ENCODE measurements at regions not wholly inside any gene's neighbourhood (a gene's known extent, or its start where the extent isn't known, plus 50 kb on each side); places are given as distances from the start of the nearest gene placed in this dataset.

DNA sequence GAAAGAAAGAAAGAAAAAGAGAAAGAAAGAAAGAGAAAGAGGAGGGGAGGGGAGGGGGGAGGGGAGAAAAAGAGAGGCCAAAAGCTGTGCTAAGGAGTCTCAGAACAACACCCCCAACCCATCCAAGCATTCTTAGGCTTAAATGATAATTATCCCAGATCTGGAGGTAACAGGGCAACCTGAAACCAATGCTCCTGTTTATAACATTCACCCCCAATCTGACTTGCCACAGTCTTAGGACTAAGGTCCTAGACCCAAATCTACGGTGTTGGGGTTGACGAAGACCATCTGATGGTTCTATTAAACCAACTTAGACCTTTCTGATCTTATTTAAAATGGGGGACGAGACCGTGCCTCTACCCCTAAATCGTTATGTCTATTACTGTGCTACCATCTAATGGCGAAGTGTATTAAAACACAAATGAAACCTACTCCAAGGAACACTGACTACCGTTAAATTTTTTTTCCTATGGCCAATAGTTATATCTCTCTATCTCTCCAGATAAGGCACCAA, 119.3 kb upstream of the CDC42BPA start (continued):
- TF ChIP-seq ZBTB20 (tag by site-specific recombination; IDR thresholded peaks at IDR 0.05) (no peak), ZNF112 (tag by site-specific recombination; IDR thresholded peaks at IDR 0.05) (no peak), EGR2 (tag by site-specific recombination; IDR thresholded peaks at IDR 0.05; ENCODE audit: low read depth) (no peak), ZNF174 (tag by site-specific recombination; IDR thresholded peaks at IDR 0.05) (no peak), ZFP69B (tag by site-specific recombination; IDR thresholded peaks at IDR 0.05) (0 out of 2 replicates have a peak, but pooled peaks have one; percentile 19), ZBTB48 (tag by site-specific recombination; IDR thresholded peaks at IDR 0.05) (0 out of 2 replicates have a peak, but pooled peaks have one; percentile 45), ZFP41 (tag by site-specific recombination; IDR thresholded peaks at IDR 0.05; ENCODE audit: borderline replicate concordance) (no peak), ZNF521 (tag by site-specific recombination; IDR thresholded peaks at IDR 0.05) (no peak), ZNF792 (tag by site-specific recombination; IDR thresholded peaks at IDR 0.05) (no peak), KLF1 (tag by site-specific recombination; IDR thresholded peaks at IDR 0.05) (0 out of 2 replicates have a peak, but pooled peaks have one; percentile 11), KLF10 (tag by site-specific recombination; IDR thresholded peaks at IDR 0.05) (no peak), ZNF560 (tag by site-specific recombination; IDR thresholded peaks at IDR 0.05; ENCODE audit: borderline replicate concordance) (no peak), GFI1B (tag by site-specific recombination; IDR thresholded peaks at IDR 0.05) (no peak), ZNF664 (tag by site-specific recombination; IDR thresholded peaks at IDR 0.05) (no peak), TCF7L2 (IDR thresholded peaks at IDR 0.05; ENCODE audit: borderline replicate concordance, low read depth, low read length) (no peak), ZNF239 (tag by site-specific recombination; IDR thresholded peaks at IDR 0.05) (no peak), ZNF785 (tag by site-specific recombination; IDR thresholded peaks at IDR 0.05) (no peak), ZNF366 (tag by site-specific recombination; conservative IDR thresholded peaks at IDR 0.05) (no peak), ZNF311 (tag by site-specific recombination; IDR thresholded peaks at IDR 0.05; ENCODE audit: borderline replicate concordance) (no peak), ZNF221 (tag by site-specific recombination; IDR thresholded peaks at IDR 0.05; ENCODE audit: borderline replicate concordance) (no peak), ZEB2 (tag by site-specific recombination; IDR thresholded peaks at IDR 0.05) (no peak), SP3 (tag by site-specific recombination; IDR thresholded peaks at IDR 0.05) (0 out of 2 replicates have a peak, but pooled peaks have one; percentile 4), ZNF2 (tag by site-specific recombination; IDR thresholded peaks at IDR 0.05) (no peak)
- TF ChIP-seq, protein P1, sequence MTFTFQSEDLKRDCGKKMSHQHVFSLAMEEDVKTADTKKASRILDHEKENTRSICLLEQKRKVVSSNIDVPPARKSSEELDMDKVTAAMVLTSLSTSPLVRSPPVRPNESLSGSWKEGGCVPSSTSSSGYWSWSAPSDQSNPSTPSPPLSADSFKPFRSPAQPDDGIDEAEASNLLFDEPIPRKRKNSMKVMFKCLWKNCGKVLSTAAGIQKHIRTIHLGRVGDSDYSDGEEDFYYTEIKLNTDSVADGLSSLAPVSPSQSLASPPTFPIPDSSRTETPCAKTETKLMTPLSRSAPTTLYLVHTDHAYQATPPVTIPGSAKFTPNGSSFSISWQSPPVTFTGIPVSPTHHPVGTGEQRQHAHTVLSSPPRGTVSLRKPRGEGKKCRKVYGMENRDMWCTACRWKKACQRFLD (tag by site-specific recombination; IDR thresholded peaks at IDR 0.05), result no peak
- TF ChIP-seq, protein P2, sequence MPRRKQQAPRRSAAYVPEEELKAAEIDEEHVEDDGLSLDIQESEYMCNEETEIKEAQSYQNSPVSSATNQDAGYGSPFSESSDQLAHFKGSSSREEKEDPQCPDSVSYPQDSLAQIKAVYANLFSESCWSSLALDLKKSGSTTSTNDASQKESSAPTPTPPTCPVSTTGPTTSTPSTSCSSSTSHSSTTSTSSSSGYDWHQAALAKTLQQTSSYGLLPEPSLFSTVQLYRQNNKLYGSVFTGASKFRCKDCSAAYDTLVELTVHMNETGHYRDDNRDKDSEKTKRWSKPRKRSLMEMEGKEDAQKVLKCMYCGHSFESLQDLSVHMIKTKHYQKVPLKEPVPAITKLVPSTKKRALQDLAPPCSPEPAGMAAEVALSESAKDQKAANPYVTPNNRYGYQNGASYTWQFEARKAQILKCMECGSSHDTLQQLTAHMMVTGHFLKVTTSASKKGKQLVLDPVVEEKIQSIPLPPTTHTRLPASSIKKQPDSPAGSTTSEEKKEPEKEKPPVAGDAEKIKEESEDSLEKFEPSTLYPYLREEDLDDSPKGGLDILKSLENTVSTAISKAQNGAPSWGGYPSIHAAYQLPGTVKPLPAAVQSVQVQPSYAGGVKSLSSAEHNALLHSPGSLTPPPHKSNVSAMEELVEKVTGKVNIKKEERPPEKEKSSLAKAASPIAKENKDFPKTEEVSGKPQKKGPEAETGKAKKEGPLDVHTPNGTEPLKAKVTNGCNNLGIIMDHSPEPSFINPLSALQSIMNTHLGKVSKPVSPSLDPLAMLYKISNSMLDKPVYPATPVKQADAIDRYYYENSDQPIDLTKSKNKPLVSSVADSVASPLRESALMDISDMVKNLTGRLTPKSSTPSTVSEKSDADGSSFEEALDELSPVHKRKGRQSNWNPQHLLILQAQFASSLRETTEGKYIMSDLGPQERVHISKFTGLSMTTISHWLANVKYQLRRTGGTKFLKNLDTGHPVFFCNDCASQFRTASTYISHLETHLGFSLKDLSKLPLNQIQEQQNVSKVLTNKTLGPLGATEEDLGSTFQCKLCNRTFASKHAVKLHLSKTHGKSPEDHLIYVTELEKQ (tag by site-specific recombination; IDR thresholded peaks at IDR 0.05; ENCODE audit: borderline replicate concordance), result no peak
- TF ChIP-seq, protein P3, sequence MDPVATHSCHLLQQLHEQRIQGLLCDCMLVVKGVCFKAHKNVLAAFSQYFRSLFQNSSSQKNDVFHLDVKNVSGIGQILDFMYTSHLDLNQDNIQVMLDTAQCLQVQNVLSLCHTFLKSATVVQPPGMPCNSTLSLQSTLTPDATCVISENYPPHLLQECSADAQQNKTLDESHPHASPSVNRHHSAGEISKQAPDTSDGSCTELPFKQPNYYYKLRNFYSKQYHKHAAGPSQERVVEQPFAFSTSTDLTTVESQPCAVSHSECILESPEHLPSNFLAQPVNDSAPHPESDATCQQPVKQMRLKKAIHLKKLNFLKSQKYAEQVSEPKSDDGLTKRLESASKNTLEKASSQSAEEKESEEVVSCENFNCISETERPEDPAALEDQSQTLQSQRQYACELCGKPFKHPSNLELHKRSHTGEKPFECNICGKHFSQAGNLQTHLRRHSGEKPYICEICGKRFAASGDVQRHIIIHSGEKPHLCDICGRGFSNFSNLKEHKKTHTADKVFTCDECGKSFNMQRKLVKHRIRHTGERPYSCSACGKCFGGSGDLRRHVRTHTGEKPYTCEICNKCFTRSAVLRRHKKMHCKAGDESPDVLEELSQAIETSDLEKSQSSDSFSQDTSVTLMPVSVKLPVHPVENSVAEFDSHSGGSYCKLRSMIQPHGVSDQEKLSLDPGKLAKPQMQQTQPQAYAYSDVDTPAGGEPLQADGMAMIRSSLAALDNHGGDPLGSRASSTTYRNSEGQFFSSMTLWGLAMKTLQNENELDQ (tag by site-specific recombination; IDR thresholded peaks at IDR 0.05; ENCODE audit: low read depth), result no peak
- TF ChIP-seq, protein P4, sequence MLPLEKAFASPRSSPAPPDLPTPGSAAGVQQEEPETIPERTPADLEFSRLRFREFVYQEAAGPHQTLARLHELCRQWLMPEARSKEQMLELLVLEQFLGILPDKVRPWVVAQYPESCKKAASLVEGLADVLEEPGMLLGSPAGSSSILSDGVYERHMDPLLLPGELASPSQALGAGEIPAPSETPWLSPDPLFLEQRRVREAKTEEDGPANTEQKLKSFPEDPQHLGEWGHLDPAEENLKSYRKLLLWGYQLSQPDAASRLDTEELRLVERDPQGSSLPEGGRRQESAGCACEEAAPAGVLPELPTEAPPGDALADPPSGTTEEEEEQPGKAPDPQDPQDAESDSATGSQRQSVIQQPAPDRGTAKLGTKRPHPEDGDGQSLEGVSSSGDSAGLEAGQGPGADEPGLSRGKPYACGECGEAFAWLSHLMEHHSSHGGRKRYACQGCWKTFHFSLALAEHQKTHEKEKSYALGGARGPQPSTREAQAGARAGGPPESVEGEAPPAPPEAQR (tag by site-specific recombination; IDR thresholded peaks at IDR 0.05), result no peak
- TF ChIP-seq, protein P5, sequence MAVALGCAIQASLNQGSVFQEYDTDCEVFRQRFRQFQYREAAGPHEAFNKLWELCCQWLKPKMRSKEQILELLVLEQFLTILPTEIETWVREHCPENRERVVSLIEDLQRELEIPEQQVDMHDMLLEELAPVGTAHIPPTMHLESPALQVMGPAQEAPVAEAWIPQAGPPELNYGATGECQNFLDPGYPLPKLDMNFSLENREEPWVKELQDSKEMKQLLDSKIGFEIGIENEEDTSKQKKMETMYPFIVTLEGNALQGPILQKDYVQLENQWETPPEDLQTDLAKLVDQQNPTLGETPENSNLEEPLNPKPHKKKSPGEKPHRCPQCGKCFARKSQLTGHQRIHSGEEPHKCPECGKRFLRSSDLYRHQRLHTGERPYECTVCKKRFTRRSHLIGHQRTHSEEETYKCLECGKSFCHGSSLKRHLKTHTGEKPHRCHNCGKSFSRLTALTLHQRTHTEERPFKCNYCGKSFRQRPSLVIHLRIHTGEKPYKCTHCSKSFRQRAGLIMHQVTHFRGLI (tag by site-specific recombination; IDR thresholded peaks at IDR 0.05), result no peak
- TF ChIP-seq, protein P6, sequence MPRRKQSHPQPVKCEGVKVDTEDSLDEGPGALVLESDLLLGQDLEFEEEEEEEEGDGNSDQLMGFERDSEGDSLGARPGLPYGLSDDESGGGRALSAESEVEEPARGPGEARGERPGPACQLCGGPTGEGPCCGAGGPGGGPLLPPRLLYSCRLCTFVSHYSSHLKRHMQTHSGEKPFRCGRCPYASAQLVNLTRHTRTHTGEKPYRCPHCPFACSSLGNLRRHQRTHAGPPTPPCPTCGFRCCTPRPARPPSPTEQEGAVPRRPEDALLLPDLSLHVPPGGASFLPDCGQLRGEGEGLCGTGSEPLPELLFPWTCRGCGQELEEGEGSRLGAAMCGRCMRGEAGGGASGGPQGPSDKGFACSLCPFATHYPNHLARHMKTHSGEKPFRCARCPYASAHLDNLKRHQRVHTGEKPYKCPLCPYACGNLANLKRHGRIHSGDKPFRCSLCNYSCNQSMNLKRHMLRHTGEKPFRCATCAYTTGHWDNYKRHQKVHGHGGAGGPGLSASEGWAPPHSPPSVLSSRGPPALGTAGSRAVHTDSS (tag by site-specific recombination; IDR thresholded peaks at IDR 0.05), result no peak
